ENCODE measurements at regions not wholly inside any gene's neighbourhood (a gene's known extent, or its start where the extent isn't known, plus 50 kb on each side); places are given as distances from the start of the nearest gene placed in this dataset.

DNA sequence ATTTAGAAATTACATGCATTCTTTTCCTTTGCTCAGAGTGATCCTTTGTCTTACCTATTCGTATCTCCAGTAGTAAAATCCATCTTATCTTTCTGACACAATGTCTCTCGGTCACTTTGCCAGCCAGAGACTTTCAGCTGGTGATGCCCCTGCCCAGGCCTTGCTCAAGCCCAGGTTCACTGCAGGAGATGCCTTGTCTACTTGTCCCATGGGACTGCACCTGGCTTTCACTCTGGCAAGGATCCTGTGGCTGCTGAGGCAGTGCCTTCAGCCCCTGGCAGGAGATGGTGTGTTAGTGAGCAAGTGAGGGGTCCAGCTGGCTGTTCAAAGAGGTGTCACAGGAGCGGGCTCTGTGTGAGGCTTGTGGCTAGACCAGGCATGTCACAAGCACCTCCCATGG, 1268.9 kb downstream of the OTOL1 start:
- no peak for DNase-seq

- no peak for DNase-seq
Measured at GRCh38 chr3:162769564-162769963, 1273.0 kb downstream of the OTOL1 start.

GRCh38 chr3:162770551-162770950, 1273.9 kb downstream of the OTOL1 start:
- no peak for DNase-seq

- DNase-seq = no peak
Measured at GRCh38 chr3:162774613-162775100, 1278.0 kb downstream of the OTOL1 start.

GRCh38 chr3:162776148-162776547, 1279.5 kb downstream of the OTOL1 start:
- no peak for DNase-seq

- peak; percentile 7 for DNase-seq
Measured at GRCh38 chr3:162777118-162777517, 1280.5 kb downstream of the OTOL1 start.

DNA sequence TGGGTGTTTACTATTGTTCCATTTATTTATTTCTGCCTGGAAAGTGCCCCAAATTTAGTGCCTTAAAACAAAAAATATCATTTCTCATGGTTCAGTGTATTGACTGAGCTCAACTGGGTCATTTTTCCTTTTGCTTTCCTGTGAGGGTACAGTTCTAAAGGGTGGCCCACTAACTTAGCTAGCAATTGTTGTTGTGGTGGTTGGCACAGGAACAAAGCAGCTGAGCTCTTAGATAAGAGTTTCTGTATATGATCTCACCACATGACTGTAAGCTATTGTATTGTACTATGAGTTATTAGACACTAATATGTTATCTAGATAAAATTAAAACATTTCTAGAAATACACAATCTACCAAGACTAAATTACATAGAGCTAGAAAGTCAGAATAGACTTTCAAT, 1283.7 kb downstream of the OTOL1 start:
- DNase-seq = no peak

DNA sequence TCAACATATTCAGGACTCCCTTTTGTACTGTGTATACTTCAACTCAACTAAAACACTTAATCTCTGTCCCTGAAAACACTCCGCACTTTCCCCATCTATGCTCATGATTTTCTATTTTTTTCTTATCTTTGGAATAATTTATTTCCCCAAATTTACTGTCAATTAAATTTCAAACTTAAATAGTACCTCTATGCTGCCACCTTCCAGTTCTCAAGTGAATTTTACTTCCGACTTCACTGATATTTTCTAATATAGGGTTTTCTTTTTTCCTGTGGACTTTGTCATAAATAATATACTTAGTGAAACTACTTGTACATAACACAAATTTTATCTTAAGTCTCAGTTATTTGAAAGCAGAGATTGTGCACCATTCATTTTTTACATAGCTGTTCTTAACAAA, 1303.3 kb downstream of the OTOL1 start:
- no peak for DNase-seq

DNA sequence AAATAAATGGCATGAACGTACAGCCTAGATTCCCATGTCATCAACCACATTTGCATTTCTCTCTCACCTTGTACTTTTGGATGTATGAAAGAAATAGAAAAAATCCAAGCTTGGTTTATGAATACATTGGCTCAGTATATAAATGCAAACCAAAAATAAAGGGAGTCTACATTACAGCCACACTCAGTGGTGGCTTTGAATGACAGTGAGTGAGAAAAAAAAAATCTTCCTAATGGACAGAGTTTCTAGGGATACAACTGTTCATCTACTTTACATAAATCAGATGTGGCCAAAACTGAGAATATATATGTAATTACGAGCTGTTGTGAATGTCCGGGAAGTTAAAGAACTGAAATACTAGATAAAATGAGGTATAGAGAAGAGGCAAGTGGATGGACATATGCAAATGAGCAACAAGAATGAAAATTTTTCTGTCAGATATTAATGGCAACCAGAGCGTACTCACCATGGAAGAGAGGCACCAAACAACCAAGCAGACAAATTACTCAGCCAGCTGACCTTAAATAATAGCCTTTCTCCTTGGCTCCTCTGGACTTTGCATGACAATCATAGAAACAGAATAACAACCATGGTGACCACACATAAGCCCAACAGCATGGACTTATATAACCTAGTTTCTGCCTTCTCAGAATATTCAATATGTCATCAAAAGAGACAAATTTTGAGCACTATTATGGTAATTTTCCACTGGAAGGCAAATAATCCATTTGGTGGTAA, 1305.8 kb downstream of the OTOL1 start:
- no peak for DNase-seq

GRCh38 chr3:162810776-162811175, 1314.2 kb downstream of the OTOL1 start:
- DNase-seq = no peak

DNA sequence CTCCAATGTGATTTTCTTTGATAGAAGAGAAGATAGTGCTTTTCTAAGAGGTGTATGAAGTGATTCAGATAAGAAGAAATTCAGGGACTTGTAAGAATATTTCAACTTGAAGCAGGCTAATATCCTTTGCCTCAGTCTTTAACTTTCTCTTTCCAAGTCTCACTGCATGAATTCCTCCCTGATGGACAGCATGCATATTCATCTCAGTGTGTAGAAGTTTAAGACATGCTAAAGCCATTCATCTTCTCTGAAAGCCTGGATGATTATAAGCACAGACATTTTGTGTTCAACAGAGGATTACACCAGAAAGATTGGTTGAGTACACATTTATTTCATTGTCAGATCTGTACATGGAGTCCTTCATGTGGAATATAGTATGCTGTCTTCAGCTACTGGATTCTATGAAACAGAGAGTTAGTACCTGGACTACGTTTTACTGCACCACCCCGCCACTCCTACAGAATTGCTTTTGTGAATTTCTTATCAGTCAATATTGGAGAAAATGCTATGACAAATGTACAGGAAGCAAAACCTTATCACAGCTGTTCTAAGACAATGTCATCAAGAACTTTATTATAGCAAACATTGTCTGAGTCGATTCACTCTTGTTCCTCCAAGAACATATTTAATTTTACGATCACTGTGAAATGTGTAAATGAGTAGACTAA, 1346.1 kb downstream of the OTOL1 start:
- DNase-seq = no peak

- DNase-seq = peak; percentile 1
Measured at GRCh38 chr3:162845918-162846317, 1349.3 kb downstream of the OTOL1 start.

- DNase-seq = no peak
Measured at GRCh38 chr3:162847511-162847910, 1350.9 kb downstream of the OTOL1 start.

- DNase-seq = no peak
Measured at GRCh38 chr3:162863579-162863978, 1367.0 kb downstream of the OTOL1 start.

DNA sequence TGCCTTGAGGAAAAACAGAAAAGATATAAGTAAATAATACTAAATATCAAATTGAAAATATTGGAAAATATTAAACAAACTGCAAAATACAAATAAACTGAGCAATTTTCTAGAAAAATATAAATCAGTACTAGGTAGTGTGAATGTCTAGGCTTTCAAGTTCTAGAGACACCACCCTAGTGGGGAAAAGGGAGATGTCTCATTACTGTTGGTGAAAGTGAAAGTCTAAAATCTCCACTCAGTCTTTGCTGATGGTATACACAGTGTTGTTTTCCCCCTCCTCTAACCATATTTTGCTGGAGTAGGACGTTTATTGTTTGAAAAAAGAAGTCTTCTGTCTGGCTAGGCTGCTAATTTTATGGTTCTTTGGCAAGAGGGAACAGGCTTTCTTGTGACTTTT, 1368.9 kb downstream of the OTOL1 start:
- DNase-seq = no peak

DNA sequence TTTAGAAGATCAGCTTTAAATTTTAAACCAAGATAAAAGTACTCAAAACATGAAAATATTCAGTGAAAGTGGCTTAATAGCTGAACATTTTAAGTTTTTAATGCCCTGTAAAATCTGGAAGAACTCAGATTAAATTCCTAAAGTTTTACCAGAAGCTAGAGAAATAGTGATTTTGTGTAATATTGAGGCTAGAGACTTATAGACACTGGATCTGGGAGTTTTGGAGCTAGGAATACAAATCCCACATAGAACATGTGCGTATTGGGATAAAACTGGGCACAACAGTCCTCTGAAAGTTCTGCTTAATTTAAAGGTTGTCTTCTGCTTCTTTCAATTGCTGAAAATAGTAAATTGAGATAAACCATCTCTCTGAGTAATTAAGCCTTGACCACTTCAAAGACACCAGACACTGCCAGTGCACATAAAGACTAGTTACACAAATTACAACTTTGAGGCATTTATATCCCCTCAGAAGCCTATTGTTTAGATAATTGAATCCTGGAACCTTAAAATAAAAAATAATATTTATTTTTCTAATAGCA, 1382.5 kb downstream of the OTOL1 start:
- peak; percentile 47 for DNase-seq

DNA sequence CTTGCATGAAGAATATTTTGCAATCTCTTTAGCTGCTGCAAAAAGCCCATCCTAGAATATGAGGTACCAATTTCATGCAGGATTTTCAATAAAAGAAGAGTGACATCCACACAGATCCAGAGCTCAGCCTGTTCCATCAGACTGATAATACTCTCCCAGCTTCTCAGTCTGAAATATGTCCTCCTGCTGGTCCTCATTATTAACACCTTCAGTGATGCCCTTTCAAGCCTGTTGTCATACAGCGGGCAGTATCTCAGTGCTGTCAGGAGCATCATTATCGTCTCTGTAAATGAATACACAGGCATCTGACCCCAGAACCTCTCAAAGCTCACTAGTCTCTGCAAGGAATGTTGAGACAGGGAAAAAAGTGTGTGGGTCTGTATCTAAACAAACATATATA, 1387.8 kb downstream of the OTOL1 start:
- no peak for DNase-seq

DNA sequence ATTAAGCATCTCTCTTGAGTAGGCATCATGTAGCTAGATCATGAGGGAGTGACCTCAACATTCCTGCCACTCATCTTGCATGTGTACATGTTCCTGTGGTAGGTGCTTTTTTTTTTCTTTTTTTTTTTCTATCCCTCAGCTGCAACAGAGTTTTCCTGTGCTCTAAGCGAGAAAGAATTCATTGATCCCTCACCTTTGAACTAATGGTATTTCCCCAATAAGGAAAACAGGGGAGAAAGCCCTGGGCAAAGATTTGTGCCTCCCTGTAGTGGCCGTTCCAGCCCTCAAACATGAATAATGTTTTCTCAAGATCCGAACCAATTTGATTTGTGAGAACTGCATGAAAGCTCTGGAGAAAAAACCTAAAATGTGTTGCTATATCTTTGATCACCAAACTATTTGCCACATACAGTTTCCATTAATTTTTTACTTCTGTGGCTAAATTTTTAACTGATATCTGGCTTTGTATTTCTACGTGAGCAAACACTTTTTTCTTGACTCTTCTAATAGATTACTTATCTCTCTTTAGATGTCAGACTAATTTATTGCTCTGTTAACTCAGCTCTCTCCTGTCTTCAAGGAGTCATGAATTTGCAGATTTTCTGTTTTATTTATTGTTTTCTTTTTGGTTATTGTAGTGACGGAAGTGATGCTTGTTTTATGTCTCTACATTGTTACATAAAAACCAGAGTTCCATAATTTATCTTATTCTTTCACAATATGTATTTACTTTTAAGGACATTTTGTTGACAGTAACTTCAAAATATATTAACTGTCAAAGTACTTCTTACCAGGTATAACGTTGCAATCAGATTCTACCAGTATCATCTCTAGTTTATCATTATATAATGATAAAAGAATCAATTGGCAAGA, 1396.5 kb downstream of the OTOL1 start:
- no peak for DNase-seq

DNA sequence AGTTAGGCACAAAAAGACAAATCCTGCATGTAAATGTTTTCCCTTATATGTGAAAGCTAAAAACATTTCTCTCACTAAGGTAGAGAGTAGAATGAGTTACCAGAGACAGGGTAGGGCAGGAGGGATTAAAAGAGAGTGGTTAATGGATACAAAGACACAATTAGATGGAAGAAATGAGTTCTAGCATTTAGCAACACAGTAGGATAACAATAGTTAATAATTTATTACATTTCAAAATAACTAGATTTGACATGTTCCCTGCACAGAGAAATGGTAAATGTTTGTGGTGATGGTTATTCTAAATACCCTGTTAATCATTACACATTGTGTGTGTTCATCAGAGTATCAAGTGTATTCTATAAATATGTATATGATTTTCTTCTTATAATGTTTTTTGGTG, 1400.7 kb downstream of the OTOL1 start:
- no peak for DNase-seq

GRCh38 chr3:162932503-162932902, 1435.9 kb downstream of the OTOL1 start:
- DNase-seq = no peak

DNA sequence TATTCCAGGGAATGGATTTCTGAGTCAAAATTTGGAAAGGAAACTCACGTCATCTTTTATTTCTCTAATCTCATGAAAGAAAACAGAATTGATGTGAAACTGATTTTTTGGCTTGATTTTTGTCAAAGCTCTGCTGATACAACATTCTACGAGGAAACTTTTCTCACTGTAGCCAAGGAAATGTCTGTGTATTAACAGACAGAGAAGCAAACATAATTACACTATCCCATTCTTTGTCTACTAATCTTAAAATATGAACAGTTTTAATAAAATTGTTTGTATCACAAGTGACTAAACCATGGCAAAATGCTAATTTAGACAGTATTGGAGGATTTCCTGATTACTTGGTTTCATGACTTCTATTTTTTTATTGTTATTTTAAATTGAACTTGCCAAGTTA, 1437.0 kb downstream of the OTOL1 start:
- DNase-seq = no peak

GRCh38 chr3:162936706-162937105, 1440.1 kb downstream of the OTOL1 start:
- DNase-seq = no peak

GRCh38 chr3:162938083-162938482, 1441.5 kb downstream of the OTOL1 start:
- DNase-seq = peak; percentile 31

All from COR-L47 (cell line).